Stimulated activated CD8-positive, alpha-beta memory T cell treated with anti-CD3 and anti-CD28 coated beads, Interleukin-15, amount 100 ng/mL, for 48 hours (primary cell): ENCODE measurements at regions not wholly inside any gene's neighbourhood (a gene's known extent, or its start where the extent isn't known, plus 50 kb on each side); places are given as distances from the start of the nearest gene placed in this dataset.

Experiments used
- DNase-seq, 2 donors: peaks; one replicate each; pipeline ENCODE4 v3.0.0-alpha.2; 2020; ENCODE audit warnings: low read depth in 2 of 2

DNA sequence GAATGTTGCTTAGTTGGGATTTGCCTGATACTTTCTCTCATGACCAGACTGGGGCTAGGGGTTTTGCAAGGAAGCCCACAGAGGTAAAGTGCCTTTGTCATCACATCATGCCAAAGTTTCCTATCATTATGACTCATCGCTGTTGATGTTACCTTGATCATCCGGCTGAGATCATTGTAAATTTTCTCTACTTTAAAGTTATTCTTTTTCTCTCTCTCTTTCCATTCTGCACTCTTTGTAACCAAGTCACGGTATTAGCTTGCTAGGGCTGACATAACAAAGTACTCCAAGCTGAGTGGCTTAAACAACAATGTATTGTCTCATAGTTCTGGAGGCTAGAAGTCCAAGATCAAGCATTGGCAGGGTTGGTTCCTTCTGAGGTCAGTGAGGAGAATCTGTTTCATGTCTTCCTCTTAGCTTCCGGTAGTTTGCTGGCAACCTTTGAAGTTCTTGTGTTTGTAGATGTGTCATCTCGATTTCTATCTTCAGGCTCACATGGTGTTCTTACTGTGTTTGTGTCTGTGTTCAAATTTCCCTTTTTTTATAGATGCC is 113.0 kb downstream of the DTHD1 start:
- no peak for DNase-seq

DNA sequence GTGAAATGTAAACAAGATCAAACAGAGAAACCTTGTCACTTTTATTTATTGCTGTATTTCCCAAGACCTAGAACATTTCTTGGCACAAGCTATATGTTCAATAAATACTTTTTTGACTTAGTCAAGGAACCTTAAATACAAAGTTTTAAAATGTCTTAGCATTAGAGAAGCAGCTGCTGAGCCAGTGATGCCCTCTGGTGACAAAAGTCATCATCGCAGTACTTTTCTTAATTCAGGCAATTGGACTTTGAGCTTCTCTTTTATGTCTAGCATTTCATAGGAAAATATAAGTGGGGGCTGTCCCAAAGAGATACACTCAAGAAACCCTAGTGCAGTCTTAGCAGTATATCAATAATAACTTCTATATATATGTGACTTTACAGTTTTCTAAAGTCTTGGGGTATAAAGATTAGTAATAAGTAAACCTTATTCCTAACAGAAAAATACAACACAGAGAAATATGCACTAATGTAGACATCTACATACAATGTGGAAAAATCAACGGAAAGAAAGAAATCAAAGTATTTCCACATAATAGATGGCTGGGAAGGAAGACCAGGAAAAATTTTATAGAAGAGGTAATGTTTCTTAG is 118.4 kb downstream of the DTHD1 start:
- peak in 1 of 2 donors; percentile 29 for DNase-seq

DNA sequence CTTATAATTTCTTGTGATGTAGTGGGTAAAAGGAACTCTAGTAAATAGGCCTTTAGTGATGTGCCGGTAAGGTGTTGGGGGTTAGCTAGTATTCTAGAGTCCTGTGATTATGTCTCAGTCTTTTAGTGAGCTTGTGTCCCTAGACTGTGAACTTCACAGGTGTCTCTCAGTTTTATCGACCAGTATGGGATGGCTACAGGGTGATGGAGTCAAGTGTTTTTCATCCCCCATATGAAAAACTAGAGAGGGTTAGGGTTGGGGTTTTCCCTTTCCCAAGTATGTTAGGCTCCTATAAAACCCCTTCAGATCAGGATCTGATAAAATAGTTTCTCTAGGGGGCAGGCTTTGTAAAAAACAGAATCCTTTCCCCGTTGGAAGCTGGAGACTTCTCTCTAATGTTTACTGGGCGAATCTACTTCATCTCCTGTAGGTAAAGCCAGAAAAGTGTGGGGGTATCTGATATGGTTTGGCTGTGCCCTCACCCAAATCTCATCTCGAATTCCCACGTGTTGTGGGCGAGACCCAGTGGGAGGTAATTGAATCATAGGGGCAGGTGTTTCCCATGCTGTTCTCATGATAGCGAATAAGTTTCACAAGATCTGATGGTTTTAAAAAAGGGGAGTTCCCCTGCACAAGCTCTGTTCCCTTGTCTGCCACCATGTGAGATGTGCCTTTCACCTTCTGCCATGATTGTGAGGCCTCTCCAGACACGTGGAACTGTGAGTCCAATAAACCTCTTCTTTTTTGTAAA is 120.8 kb downstream of the DTHD1 start:
- no peak for DNase-seq

DNA sequence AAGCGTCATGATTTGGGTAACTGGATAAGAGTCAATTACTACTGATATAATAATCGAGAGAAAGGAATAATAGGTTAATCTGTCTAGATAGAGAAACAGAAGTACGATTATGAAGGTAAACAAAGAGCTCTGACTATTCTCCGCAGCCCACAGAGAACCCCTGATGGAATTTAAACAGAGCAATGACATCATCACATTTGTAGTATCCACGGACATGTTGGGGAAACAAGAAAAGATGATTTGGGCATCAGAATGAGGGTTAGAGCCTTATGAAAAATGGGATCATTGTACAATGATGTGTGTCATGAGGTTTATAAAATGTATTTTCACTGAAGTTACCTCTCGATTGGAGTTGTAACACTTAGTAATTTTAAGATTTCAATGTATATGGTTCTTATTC is 129.9 kb downstream of the DTHD1 start:
- no peak for DNase-seq

DNA sequence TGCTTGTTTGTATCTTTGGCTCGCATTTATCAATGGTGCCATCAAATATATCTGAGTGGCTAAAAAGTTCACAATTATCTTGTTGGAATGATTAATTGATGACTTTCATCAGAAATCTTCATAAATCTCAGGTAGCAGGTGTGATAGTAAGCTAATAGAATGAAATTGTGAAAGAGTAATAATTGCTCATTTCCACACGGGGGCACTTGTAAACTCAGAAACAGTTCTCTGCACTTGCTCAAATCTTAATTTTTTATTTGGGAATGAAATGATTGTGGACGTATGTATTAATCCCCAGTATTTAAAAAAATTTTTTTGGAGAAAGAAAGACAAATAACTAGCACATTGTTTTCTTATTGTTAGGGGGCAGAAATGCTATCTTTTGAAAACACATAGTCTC is 132.8 kb downstream of the DTHD1 start:
- DNase-seq = no peak

DNA sequence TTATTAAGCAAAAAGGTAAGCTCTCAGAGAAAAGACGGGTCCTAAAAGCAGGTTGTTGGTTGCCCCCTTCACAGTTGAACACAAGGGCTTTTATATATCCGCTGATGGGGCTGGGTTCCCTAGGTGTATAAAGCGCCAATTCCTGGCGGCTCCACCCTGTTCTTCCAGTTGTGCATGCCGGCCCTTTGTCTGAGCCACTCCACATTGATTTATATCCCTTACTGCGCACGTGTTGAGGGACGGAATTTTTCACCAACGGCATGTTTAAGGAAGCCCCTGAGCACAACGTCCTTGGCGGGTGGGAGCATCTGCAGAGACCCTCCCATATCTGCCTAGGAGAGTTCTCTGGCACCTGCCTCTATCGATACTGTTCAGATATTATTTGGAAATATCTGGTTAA is 135.7 kb downstream of the DTHD1 start:
- no peak for DNase-seq

DNA sequence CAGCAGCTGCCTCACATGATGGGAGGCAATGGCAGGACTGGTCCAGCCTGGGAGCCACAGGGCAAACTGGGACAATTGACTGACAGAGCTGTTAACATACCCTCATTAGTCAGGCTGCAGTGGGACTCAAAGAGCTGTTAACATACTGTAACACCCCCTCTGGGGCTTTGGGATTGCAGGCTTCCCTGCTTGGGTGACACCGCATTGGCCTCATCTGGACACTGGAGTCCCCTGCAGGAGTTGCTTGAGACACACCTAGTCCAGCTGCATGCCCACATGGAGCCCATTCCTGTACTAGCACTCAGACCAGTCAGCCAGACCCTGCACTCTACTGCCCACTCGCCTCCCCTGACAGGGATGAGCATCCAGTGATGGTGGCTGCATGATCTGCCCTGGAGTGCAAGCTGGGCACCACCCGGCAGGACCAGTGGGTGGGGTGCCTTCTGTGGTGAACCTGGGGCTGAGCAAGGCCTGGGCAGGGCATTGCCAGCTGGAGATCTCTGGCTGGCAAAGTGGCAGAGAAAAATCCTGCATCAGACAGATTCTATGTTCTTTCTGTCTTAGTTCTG is 138.8 kb downstream of the DTHD1 start:
- DNase-seq = no peak

DNA sequence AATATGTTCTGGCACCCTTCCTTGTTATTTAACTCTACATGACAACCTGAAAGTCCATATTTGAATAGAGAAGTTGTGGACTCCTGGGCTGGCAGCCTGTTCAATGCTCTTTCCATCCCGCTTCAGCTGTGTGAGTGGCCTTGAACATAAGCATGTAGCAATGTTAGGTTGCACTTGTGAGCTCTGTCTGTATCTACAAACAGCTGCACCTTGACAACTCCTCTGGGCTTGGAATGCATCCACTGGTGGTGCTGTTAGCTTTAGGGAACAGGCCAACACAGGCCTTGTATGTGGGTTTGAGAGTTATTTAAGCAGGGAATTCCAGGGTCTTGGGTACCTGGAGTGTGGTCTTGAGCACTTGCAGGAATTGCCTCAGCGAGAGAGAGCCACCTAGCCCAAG is 141.2 kb downstream of the DTHD1 start:
- no peak for DNase-seq

DNA sequence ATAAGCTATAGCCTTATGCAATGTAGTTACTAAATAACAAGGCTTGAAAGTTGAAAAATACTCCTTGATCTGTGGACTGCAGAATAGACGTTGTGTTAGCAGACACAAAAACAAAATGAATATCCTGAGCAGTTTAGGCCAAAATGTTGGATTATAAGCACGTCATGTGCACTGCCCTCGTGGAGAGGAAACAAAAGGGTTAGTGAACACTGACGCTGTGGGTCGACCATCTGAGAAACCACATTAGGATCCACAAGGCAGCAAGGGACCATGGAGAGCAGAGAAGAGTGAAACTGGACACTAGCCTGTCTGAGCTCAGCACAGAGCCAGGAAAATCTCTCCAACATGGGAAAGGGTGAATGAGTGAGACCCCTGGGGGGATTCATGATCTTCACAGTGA is 145.3 kb downstream of the DTHD1 start:
- DNase-seq = no peak

DNA sequence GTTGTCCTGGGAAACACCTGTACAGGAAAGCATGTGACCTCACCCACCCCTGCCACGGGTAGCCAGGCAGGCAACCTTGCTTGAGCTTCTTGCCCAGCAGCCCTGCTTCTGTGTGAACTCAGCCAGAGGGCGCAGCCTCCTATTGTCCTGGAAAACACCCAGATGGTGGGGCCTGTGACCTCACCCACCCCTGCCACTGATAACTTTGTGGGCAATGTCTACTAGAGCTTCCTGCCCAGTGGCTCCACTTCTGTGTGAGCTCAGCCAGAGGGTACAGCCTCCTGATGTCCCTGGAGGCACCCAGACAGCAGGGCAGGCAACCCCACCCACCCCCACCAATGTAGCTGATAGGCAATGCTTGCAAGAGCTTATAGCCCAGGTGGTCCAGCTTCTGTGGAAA is 146.3 kb downstream of the DTHD1 start:
- DNase-seq = no peak

DNA sequence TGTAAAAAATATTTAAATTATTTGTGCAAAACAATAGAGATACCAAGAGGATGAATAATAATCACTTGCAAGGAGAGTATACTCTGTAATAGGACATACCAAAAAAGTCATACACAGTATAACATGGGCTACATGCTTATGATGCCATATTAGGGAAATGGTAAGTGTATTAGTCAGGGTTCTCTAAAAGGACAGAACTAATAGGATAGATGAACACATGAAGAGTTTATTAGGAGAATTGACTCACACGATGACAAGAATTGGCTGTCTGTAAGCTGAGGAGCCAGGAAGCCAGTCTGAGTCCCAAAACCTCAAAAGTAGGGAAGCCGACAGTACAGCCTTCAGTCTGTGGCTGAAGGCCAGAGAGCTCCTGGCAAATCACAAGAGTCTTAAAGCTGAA is 151.2 kb downstream of the DTHD1 start:
- no peak for DNase-seq

DNA sequence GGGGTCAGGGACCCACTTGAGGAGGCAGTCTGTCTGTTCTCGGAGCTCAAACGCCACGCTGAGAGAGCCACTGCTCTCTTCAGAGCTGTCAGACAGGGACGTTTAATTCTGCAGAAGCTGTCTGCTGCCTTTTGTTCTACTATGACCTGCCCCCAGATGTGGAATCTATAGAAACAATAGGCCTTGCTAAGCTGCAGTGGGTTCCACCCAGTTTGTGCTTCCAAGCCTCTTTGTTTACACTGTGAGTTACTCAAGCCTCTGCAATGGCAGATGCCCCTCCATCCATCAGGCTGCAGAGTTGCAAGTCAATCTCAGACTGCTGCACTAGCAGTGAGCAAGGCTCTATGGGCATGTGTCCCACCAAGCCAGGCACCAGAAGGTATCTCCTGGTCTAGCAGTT is 158.1 kb downstream of the DTHD1 start:
- no peak for DNase-seq

DNA sequence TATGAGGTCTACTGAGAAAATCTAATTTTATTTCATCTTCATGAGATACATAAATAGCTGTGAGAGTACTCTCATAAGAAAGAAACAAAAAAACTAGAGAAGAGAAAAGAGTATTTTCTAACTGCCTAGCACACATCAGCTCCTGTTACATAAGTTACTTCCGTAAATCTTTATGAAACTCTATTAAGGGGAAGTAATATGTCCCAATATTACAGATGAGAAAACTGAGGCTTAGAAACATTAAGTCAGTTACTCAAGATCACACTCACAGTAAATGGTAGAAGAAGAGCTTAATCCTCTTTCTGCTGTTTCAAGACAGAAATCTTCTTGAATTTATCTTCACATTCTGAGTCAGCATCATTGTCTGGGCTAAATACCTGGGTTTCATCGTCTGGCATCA is 164.1 kb downstream of the DTHD1 start:
- DNase-seq = no peak

DNA sequence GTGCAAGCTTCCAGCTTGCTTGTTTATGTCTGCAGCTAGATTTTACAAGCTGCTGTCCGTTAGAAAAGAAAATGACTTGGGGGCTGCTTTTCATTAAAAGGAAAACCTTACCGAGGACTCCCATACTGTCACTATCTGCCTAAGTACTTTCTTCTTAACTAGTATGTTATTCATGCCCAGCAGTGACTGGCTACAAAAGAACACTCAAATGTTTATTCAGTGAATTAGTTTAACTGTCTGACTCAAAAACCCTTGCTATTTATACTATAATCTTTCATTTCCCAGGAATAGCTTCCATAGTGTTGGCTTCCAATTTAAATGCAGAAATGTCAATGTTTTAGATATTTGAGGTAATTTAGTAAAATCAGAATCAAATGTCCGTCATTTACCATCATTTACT is 164.9 kb downstream of the DTHD1 start:
- DNase-seq = no peak

DNA sequence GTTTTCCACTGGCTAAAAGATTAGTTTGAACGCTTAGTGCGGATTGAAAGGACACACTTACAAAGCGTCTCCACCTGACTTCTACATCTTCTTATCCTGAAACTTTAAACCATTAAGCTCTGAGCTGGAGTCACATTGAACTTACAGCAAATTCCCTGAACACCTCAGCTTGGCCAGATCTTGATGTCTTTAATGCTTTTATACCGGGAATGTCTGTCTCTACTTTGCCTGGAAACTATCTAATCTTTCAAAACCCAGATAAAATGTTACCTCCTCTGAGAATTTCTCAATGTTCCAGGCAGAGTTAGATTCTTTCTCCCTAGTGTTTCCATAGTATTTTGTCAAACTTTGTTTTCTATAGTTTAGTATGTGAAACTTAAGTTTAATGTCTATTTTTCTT is 179.9 kb downstream of the DTHD1 start:
- no peak for DNase-seq

DNA sequence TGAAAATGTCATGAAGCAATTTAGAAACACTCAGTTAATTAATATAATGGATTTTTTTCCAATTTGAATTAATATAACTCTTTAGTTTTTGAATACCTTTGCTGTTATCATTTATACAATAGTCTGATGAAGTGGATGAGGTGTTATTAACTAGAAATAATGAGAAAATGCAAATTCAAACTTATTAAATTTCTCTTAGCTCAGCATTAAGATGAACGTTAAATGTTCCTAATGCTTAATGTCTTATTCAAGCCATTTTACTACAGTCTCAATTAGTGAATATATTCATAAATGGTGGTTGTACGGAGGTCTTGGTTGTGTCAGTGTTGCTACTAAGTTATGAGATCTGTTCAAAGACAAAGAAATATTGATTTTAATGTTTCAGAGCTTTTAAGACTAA is 186.3 kb downstream of the DTHD1 start:
- DNase-seq = no peak

DNA sequence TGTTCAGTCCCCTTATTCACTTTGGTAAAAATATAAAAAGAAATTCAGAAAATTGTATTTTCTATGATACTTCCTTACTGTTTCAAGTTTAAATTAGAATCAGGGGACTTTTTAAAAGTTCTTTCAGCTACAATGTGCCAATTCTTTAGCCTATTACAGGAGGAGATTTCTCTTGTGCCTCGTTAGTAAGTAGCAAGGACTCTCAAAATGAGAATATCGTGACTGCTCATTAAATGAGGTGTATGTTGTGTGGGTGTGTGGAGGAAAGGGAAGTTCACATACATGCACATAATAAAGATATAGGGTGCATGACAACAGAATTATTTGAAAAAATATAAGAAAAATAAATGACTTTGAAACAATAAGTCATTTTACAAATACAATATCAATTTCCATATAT is 190.5 kb downstream of the DTHD1 start:
- no peak for DNase-seq

DNA sequence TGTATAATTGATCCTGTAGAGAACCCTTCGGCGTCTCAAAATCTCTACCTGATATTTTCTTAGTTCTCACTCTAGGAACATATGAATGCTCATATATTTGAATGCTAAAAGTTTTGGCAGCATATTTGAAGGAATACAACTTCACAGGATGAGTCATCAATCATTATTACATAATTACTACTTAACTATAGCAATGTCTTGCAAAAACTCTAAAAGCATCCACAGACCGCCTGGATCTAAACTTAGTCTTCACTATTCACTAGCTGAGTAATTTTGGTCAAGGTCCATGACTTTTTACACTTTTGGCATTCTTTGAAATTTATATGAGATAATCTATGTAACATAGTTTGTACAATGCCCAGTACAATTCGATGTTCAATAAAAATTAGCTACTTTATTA is 194.7 kb downstream of the DTHD1 start:
- DNase-seq = no peak

DNA sequence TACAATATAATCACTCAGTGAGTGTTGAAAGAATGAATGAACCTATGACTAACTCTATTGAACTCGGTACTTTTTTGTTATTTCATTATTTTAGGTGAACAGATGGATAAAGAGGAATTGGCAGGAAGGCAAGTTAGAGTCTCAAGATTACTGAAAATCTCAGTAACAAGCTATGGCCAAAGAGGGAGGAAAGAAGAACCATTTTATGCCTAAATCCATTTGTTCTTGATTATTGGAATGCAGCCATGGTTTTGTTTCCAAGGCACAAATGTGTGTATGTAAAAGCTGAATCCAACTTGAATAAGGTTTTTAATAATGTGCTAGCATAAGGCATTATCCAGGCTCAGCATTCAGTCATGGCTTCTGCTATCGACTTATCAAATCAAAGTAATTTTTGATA is 196.4 kb downstream of the DTHD1 start:
- no peak for DNase-seq

DNA sequence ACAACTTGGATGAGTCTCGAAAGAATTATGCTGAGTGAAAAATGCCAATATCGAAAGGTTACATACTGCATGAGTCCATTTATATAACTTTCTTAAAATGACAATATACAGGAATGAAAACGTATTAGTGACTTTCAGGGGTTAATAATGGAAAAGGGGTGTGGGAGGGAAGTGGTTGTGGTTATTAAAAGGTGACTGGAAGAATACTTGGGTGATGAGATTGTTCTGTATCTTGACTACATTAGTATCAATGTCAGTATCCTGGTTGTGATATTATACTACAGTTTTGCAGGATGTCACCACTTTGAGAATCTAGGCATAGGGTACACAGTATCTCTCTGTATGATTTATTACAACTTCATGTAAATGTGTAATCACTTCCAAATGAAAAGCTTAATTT is 204.5 kb downstream of the DTHD1 start:
- DNase-seq = no peak

DNA sequence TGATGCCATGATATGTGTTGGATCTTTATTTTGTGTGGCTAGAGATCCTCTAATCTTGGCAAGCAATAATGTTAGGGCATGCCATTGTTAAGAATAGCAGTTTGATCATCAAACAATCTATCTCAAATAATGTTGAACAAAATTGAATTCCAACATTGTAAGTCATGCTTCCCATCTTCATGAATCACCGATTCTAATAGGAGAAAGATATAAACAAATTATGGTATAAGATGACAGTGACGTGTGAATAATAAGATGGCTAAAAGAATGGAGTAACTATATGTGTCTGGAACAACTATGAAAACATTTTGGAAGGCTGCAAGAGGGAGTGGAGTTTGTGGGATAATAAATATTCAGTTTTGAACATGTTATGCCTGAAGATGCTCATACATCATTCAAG is 208.4 kb downstream of the DTHD1 start:
- no peak for DNase-seq

DNA sequence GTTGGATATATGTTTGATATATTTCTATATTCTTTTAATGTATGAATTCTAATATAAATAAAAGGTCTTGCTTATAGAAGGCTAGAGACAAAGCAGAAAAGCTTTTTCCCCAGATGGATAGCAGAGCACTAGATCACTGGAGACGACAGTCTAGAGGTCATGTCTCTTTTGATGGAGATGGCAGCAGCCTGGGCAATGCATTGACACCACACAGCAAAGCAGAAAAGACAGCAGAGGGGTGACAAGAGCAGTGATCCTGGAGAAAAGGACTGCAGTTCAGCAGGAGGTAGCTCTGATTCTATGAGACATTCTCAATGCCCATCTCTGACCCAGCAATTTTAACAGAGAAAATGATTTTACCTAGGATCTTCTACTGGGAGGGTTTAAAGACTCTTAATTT is 210.6 kb downstream of the DTHD1 start:
- DNase-seq = no peak

DNA sequence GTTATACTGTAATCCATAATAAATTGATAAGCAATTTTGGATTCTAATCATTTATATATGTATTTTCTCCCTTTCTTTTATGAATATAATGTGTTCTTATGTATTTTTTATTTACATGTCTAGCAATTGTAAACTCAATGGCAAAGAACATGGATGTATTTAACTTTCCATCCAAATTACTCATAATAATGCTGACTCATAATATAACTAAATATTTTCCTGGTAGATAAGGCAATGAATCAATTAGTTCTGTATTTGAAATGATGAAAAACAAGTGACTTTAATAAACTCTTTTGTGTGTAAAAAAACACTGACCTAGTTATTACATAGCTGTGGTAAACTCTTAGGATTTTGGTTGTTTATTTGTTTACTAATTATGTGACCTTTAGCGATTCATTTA is 211.2 kb downstream of the DTHD1 start:
- DNase-seq = no peak
